Ishikawa (cell line): ENCODE measurements at regions not wholly inside any gene's neighbourhood (a gene's known extent, or its start where the extent isn't known, plus 50 kb on each side); places are given as distances from the start of the nearest gene placed in this dataset.

ENCODE experiments used
- CEBPB ChIP-seq: IDR thresholded peaks from 2 replicates; pipeline ENCODE4 v1.6.1; 2012
- CREB1 ChIP-seq: IDR thresholded peaks from 2 replicates; pipeline ENCODE4 v1.6.1; 2012; ENCODE audit warnings: low read depth
- EGR1 ChIP-seq: IDR thresholded peaks from 2 replicates; pipeline ENCODE4 v1.6.1; 2012
- EP300 ChIP-seq: IDR thresholded peaks from 2 replicates; pipeline ENCODE4 v1.6.1; 2012; ENCODE audit warnings: borderline replicate concordance
- FOXM1 ChIP-seq: IDR thresholded peaks from 2 replicates; pipeline ENCODE4 v1.6.1; 2012; ENCODE audit warnings: low read depth, borderline replicate concordance
- NFIC ChIP-seq: IDR thresholded peaks from 2 replicates; pipeline ENCODE4 v1.6.1; 2012
- RAD21 ChIP-seq: IDR thresholded peaks from 2 replicates; pipeline ENCODE4 v1.6.1; 2012; ENCODE audit warnings: low read depth
- TAF1 ChIP-seq: IDR thresholded peaks from 2 replicates; pipeline ENCODE4 v1.6.1; 2012; ENCODE audit warnings: low read depth, mild to moderate bottlenecking
- TCF12 ChIP-seq: IDR thresholded peaks from 2 replicates; pipeline ENCODE4 v1.6.1; 2012; ENCODE audit warnings: low read depth
- TEAD4 ChIP-seq: IDR thresholded peaks from 2 replicates; pipeline ENCODE4 v1.6.1; 2012
- YY1 ChIP-seq: IDR thresholded peaks from 2 replicates; pipeline ENCODE4 v1.6.1; 2012; ENCODE audit warnings: low read depth
- ZBTB7A ChIP-seq: IDR thresholded peaks from 2 replicates; pipeline ENCODE4 v1.6.1; 2012; ENCODE audit warnings: low read depth
- TF ChIP-seq, protein P1 (sequence below): IDR thresholded peaks from 2 replicates; pipeline ENCODE4 v1.6.1; 2012
- TF ChIP-seq, protein P2 (sequence below): IDR thresholded peaks from 2 replicates; pipeline ENCODE4 v1.6.1; 2012; ENCODE audit warnings: low read depth, mild to moderate bottlenecking
- TF ChIP-seq, protein P3 (sequence below): IDR thresholded peaks from 2 replicates; pipeline ENCODE4 v1.6.1; 2012

DNA sequence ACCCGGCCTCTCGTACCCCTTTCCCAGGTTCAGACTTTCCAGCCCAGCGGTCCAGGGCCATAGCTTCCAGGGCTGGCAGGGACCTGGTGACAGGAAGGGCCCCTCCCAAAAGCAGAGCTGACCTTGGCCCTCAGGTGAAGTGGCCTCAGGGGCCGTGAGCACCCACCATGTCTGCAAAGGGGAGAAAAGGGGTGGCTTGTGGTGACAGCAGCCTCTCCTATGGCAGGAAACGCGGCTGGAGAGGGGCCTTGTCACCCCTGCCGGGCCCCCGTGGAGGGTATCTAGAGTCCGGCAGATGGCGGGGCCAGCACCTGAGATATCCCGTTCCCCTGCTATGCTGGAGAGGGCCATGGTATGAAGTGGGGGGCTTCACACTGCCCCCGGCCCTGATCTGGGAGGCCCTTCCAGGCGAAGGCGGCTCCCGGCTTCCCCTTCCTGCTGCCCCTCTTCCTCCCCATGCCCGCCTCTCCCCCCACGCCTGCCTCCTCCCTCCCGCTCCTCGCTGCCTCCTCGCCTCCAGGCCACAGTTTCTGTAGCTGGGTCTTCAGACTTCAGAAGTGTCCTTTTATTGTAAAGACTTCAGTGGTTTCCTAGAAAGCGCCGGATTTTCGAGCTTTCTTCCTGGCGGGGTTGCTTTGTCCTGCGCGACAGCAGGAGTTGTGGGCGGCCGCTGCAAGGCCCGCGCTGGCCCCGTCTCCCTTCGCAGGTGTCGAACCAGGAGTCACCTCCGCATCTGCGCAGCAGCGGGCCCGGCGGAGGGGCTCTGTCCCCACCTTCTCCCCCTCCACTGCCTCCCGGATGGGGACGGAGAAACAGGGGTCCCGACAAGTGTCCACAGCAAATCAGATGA lies 240.5 kb upstream of the MYT1L start:
- no peak for TF ChIP-seq FOXM1
- TF ChIP-seq CEBPB, result no peak
- TF ChIP-seq RAD21, result no peak
- TF ChIP-seq EP300, result no peak
- TF ChIP-seq EGR1, result no peak
- TF ChIP-seq NFIC, result no peak
- TF ChIP-seq, protein P1, sequence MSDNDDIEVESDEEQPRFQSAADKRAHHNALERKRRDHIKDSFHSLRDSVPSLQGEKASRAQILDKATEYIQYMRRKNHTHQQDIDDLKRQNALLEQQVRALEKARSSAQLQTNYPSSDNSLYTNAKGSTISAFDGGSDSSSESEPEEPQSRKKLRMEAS, result no peak
- TF ChIP-seq, protein P2, sequence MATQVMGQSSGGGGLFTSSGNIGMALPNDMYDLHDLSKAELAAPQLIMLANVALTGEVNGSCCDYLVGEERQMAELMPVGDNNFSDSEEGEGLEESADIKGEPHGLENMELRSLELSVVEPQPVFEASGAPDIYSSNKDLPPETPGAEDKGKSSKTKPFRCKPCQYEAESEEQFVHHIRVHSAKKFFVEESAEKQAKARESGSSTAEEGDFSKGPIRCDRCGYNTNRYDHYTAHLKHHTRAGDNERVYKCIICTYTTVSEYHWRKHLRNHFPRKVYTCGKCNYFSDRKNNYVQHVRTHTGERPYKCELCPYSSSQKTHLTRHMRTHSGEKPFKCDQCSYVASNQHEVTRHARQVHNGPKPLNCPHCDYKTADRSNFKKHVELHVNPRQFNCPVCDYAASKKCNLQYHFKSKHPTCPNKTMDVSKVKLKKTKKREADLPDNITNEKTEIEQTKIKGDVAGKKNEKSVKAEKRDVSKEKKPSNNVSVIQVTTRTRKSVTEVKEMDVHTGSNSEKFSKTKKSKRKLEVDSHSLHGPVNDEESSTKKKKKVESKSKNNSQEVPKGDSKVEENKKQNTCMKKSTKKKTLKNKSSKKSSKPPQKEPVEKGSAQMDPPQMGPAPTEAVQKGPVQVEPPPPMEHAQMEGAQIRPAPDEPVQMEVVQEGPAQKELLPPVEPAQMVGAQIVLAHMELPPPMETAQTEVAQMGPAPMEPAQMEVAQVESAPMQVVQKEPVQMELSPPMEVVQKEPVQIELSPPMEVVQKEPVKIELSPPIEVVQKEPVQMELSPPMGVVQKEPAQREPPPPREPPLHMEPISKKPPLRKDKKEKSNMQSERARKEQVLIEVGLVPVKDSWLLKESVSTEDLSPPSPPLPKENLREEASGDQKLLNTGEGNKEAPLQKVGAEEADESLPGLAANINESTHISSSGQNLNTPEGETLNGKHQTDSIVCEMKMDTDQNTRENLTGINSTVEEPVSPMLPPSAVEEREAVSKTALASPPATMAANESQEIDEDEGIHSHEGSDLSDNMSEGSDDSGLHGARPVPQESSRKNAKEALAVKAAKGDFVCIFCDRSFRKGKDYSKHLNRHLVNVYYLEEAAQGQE, result no peak
- TF ChIP-seq ZBTB7A, result no peak
- no peak for TF ChIP-seq TEAD4
- no peak for TF ChIP-seq TCF12
- TF ChIP-seq CREB1, result no peak
- no peak for TF ChIP-seq YY1

DNA sequence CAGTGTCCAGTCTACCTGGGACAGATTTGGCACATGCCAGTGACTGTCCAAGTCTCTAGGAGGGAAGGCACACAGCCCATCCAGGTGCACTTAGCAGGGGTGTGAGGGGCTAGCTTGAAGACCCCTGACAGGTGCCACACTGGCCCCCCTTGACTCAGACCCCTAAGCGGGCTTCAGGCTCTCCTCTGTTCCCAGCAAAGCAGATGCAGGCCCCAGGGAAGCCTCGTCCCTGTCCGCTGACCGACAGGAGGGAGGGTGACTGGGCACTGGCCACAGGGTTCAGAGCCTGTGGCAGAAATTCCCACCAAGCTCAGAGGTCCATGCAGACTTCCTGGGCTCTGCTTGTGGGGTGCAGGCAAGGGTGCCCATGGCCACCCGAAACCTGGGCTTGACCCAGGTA lies 239.8 kb upstream of the MYT1L start:
- no peak for TF ChIP-seq FOXM1

DNA sequence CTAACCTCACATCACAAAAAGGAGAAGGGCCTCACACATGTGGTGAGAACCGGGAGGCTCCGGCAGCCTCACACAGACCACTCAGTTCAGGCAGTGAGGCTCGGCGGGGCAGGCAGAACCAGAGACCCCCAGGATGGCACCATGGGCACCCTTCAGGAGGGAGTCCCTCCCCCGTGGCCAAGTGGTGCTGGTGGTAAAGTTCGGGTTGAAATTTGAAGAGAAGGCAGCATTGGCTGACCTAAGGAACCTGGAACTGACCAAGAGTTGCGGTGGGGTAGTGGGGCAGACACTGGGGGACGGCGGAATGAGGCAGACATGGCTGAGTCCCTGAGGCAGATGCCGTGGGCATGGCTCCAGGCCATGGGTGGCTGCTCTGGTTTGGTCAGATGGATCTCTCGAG lies 239.3 kb upstream of the MYT1L start:
- no peak for TF ChIP-seq YY1

DNA sequence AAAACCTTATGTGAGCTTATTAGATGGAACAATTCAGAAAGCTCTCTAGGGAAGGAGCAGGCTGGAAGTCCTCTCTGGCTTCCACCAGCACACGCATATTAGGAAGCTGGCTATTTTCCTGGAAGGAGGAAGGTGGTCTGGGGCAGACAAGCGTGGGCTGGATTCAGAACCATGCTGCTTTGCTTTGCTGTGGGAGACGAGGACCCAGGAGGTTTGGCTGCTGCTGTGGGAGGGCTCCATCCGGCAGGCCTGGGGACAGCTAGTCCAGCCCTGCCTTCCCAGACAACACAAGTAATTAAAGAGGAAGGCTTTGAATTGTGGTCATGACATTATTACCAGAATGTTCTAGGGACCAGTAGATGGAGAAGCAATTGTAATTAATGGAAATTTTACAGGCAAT lies 238.8 kb upstream of the MYT1L start:
- TF ChIP-seq, protein P1, result no peak
- TF ChIP-seq ZBTB7A (no peak), TEAD4 (no peak), EGR1 (no peak), TAF1 (no peak), CREB1 (no peak), EP300 (no peak), YY1 (no peak), CEBPB (no peak), FOXM1 (no peak), TCF12 (no peak), RAD21 (no peak)
- TF ChIP-seq, protein P3, sequence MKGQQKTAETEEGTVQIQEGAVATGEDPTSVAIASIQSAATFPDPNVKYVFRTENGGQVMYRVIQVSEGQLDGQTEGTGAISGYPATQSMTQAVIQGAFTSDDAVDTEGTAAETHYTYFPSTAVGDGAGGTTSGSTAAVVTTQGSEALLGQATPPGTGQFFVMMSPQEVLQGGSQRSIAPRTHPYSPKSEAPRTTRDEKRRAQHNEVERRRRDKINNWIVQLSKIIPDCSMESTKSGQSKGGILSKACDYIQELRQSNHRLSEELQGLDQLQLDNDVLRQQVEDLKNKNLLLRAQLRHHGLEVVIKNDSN, result no peak
- TF ChIP-seq, protein P2, result no peak

DNA sequence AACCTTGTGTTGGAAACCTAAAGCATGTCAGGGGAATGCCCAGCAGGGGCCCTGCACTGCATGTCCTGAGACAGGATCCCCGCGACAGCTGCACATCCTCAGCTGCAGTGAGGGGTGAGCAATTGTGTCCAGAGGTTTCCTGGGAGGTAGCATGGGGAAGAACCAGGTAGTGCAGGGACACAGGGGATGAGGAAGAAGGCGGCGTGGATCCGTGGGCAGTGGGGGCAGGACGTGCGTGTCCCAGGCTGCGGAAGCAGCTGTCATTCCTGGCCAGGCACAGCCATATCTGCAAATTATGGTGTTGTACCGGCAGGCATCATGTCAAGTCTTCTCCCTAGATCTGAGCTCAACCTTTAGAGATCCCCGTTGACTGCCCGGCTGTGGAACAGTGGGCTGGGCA lies 238.2 kb upstream of the MYT1L start:
- no peak for TF ChIP-seq RAD21
- no peak for TF ChIP-seq CEBPB
- TF ChIP-seq TEAD4, result no peak
- TF ChIP-seq, protein P1, result no peak
- TF ChIP-seq, protein P2, result no peak
- TF ChIP-seq CREB1, result no peak

DNA sequence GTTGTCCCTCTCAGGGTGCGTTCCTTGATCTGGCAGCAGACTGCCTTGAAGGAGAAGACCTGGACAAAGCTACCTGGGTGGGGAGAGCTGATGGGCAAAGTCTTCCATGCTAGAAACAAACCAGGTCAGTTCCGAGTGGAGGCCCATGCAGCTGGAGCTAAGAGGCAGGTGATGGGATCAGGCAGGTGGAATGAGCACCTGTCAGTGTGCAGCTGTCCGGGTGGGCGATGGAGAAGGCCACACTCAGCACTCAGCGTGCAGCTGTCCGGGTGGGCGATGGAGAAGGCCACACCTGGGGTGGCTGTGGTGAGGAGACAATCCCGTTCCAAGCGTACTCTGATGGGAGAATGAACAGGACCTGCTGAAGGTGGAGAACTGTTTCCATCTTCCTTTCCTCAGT lies 237.3 kb upstream of the MYT1L start:
- no peak for TF ChIP-seq TEAD4
- no peak for TF ChIP-seq EP300
